NCI-H345 treated with DMSO at 0.1 percent for 48 hours (cell line): ENCODE measurements at regions not wholly inside any gene's neighbourhood (a gene's known extent, or its start where the extent isn't known, plus 50 kb on each side); places are given as distances from the start of the nearest gene placed in this dataset.

Experiments
- DNase-seq: peaks from one replicate; lab custom pipeline; 2025; ENCODE audit not compliant: unreplicated experiment; lab: John Stamatoyannopoulos, UW

DNA sequence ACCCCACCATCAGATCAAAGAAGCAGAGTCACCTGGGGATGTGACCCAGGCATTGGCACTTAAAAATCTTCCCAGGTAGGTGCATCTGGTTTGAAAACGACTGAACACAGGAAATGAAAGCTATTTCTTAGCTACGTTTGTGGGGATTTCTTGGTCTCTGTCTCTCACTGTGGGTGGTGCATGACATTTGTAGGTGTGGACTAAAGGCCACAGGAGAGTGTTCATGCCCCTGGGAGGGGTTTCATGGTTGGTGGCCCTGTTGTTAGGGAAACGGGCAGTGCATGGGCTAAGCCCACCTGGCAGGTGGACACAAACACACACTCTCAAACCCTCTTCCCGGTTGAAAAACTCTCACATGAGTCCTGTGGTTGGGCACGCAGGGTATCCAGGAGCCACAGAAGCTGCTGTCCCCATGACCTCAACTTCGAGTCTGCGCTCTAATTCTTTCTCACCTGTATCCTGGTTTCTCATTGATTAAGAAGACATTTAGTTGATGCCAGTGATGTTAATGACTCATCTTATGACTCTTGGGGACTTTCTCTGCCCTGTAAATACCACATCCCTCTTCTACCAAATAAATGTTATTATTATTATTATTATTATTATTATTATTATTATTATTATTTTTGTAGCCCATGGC, 119.4 kb downstream of the MRPS6 start:
- no peak for DNase-seq

DNA sequence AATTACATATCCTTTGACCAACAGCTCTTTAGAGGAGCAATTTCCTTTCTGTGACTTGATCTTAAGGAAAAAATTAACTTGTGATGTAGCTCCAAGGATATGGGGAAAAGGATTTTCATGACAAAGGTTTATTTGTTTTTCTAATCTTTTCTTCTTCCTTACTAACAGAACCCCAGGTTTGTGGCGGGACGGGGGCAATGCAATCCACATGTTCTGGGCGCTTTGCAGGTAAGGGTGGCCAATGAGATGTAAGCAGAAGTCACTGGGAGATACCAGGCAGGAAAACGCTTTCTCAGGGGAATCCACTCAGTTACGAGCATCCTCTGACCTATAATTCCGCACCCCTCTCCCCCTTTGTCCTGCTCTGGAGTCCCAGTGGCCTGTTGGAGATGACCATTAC, 122.0 kb downstream of the MRPS6 start:
- no peak for DNase-seq

DNA sequence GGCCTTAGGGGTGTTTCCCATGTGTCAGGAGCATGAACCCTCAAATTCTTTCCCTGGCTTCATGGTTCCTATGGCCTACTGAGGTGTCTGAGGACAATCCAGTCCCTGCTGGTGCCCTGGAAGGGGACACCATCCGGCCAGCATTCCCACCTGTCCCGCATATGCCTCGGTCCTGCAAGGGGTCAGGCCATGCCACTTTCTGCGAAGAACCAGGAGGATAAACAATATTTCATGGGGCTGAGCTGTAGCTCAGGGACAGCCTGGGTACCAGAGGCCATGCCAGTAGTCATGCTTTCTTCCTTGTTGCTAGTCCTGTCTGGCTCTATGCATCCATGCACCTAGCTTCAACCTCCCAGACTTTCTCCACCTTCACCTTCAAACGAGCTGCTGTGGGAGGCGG, 123.6 kb downstream of the MRPS6 start:
- no peak for DNase-seq

DNA sequence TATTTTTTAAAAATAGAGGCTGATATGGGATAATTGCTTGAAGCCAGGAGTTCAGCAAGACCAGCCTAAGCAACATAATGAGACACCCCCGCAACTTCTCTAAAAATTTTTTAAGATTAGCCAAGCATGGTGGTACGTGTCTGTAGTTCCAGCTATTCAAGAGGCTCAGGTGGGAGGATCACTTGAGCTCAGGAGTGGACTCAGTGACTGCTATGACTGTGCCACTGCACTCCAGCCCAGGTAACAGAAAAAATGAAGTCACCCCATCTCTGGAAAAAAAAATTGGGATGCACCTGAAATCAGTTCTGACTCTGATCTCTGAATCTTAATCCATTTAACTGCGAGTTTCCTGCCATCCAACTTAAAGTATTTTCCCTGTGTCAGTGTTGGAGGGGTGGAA, 124.2 kb downstream of the MRPS6 start:
- DNase-seq = no peak

DNA sequence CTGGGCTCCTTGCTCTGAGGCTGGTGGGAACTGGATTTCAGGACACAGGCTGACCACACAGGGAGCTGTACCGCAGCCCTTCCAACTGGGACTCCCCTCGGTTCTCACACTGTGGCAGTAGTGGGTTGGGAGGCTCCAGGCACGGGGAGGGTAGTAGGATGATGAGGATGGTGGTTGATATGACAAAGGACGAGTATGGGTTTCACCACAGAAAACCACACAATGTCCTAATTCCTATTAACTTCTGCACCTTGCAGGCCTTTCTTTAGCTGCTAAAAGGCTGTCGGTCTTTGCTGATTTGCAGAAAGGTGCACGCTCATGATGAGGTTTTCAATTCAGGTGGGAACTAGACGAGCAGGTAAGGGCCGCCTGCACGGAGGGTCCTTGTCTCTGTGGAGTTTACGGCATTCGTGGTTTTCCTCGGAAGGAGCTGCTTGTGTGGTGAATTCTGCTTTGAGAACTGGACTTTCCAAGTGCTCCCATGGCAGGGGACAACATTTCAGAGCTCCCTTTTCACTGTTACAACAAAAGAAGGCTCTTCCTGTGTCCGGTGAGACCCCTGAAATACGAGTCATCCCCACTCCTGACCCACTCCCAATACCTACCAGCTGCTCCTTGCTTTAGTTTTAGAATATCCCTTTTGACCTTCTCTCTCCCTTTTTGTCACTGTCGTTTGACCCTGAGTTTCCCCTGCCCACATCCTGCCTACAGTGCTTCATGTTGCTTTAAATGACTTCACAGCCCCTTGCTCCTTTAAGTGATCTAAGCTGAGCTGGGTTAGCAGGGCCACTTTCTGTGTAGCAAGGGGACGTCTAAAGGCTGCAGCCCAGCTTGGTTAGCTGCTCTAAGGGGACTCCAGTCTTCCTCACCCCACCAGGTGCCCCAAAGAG, 125.1 kb downstream of the MRPS6 start:
- no peak for DNase-seq

DNA sequence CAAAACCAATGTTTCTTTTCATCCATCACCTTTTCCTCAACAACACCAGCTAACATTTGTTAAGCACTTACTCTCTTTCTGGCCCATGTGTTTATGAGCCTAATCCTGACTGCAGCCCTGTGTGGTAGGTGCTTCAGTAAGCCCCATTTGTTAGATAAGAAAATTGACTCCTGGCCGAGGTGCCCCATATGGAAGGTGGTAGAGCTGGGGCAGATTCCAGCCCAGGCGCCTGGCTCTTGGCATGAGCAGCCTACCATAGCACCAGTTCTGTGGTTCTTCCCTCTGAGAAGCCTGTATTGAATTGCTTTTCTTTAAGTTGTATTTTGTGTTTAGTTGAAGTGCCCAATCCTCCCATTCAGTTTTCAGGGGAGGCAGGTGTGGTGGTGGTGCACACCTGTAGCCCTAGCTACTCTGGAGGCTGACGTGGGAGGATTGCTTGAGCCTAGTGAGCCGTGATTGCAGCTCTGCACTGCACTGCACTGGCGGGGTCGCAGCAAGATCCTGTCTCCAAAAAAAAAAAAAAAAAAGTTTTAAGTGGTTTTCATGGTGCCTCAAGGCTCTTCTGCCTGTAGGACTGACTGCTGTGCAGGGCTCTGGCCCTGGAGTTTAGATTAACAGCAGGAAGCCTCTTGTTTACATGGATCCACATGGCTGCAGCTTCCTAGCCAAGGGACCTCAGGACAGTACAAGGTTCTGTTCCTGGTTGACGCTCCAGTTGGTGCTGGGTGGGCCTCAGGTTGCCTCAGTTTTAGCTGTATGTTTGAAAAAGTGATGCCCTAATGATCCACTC, 125.9 kb downstream of the MRPS6 start:
- DNase-seq = no peak

DNA sequence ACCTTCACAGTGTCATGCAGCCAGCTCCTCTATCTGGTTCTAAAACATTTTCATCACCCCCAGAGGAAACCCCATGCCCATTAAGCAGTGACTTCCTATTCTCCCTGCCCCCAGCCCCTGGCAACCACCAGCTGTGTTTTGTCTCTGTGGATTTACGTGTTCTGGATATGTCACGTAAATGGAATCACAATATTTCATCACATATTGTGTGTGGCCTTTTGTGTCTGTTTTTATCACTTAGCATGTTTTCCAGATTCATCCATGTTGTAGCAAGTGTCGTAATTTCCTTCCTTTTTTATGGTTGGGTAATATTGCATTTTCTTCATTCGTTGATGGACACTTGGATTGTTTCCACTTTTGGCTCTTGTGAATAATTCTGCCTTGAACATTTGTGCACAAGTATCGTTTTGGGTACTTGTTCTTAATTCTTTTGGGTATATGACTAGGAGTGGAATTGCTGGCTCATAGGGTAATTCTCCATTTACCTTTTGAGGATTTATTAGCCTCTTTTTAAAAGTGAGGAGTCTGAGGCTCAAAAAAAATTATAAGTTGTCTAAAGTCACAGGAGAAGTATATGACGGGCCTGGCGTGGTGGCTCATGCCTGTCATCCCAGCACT, 127.0 kb downstream of the MRPS6 start:
- no peak for DNase-seq

DNA sequence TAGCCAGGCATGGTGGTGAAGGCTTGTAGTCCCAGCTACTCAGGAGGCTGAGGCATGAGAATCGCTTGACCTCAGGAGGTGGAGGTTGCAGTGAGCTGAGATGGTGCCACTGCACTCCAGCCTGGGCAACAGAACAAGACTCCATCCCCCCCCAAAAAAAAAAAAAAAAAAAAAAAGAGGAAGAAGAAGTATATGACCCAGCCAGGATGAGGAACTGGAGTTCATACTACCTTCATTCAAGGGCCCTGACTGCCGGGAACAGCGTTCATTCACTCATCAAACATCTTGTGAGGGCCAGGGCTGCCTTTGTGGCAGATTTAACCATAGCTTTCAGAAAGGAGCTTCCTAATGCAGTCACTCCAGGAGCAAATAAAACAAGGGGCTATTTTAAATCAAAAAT, 127.6 kb downstream of the MRPS6 start:
- DNase-seq = no peak

DNA sequence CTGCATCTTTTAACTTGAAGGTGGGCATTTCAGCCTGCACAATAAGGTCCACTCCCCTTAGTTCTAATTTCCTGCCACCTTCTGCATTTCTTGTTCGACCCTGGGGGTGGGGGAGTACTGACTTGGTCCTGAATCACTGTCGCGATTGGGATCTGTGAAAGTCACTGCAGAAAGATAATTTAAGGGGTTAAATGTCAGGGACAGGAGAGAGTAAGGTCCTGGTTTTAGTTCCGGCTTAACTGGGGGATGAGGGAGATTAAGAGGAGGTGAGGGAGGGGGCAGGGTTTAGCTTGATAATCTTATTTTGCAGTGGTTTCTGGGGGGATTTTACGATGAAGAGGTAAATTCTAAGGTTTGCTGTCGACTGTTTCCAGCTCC, 128.1 kb downstream of the MRPS6 start:
- no peak for DNase-seq

DNA sequence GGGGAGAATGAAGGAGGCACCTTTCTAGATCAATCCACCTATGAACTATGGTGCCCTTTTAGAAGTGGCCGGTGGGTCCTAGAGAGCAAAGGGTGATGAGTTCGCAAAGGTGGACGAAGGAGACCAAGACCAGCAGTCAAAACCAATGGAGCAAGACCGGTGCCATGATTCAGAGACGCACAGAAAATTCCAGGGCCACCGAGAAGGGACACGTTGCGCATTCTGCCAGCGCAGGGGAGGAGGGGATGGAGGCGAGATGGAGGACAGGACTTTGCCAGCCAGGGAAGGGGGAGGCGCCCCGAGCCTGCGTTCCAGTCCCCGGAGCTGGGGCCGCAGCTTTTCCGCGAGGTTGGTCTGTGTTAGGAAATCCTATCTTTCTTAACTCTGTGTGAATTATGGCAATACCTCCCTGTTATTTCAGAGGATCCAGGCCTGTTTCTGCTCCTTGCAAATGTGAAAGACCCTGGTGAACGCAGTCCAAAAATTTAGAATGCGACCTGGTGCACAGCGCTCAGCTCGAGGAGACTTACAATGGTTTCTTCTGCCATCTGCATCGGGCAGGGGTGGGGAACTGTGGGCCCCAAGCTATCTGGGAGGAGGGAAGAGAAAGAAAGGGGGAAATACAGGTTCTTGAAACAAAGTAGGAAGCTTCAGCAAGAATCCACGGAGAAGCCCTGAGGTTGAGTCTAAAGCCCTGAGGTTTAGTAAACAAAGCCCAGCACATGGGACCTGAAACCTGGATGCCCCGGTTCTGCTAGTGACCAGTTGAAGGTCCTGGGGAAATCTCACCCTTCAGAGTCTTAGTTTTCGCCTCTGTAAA, 129.4 kb downstream of the MRPS6 start:
- no peak for DNase-seq

DNA sequence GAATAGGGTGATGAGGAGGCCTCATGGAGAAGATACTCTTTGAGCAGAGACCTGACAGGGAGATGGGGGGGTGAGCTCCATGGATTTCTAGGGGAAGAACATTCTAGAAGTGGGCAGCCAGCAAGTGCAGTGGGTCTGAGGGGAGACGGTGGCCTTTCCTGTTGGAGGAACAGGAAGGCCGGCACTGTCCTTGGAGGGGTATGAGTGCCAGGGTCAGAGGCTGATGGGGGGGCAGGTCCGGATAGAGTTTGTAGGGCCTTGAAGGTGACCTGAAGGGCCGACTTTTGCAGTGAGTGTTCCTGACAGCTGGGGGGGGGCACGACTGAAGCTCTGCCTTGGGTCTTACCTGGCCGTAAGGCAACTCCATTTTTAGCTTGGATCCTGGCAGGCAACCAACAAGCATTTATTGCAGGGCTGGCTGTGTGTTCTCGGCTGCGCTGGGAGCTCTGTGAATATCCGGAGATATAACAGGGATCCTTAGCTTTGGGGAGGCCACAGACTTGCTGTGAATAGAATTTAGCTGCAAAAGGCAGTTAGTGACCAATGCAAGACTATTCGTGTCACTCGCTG, 130.6 kb downstream of the MRPS6 start:
- DNase-seq = peak; percentile 54

DNA sequence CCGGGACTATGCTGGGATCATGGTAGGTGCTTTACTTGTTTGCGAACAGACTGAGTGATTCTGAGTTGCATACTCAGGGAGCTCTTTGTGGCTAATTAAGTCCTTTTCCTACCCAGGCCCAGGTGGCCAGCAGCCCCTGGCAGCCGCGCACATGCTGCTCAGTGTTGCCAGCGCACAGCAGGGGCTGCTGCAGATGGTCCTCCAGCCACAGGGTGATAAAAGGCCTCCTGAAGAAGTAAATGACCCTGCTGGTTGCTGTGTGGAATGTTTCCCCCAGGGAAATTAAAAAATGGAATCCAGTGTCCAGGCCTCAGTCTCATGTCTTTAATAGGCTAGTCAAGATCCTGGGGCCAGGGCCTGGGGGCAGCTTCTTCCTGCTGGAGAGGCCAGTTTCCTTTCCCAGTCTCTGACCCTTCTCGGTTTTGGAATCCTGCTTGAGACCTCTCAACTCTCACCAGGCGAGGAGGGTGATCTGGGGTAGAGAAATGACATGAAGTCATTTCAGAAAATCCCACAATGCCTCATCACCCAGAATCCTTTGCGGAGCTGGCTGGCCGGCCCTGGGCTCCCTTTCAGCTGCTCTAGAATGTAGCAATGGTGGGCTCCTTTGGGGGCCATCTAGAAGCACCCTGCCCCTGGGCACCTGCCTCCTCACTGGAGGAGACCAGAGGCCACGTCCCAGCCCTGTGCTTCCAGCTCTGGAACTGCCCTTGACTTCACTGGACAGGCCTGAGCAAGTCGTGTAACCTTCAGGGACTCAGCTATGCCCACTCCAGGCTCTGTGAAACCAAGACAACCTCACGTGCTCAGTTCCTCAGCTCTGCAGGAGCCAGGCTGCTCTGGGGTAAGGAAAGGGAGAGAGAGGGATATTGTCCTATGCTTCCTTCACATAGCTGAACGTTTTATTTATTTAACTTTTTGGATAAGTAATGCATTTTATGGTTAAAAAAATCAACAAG, 131.4 kb downstream of the MRPS6 start:
- peak; percentile 56 for DNase-seq

DNA sequence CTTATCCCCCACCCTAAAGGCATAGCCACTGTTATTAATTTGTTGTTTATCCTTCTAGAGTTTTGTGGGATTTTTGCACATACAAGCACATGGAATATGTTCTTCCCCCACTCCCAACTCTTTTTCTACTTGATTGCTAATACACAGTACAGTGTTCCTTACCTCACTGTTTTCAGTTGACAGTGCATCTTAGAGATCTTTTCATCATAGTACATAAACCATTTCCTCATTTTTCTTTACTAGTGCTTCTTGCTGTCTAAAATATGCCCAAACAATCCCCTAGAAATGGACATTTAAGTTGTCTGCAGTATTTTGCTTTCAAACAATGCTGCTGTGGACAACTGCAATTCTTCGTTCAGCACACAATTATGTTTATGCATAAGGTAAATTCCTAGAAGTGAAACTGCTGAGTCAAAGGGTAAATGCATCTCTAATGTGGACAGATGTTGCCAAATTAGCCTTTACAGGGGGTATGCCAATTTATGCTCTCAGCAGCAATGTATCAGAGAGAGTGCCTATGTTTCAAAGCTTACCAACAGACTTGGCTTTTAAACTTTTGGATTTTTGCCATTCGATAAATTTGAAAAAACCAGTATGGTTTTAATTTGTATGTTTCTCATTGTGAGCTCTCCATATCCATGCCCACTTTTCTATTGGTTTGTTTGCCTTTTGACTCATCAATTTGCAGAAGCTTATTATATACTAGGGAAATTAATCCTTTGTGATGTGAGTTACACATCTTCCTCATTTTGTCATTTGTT, 132.6 kb downstream of the MRPS6 start:
- DNase-seq = no peak

DNA sequence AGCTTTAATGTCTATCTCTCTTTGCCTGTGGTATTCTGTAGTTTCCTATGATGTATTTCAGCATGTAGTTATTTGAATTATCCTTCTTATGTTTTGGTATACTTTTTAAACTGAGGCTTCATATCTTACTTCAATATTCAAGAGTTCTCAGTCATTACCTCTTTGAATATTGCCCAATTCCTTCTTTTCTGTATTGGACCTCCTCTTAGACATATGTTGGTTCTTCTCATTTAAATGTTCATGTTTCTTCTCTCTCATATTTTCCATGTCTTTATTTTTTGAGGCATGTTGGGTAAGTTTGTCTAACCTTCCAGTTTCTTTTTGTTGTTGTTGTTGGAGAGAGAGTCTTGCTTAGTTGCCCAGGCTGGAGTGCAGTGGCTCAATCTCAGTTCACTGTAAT, 140.6 kb downstream of the MRPS6 start:
- DNase-seq = no peak

DNA sequence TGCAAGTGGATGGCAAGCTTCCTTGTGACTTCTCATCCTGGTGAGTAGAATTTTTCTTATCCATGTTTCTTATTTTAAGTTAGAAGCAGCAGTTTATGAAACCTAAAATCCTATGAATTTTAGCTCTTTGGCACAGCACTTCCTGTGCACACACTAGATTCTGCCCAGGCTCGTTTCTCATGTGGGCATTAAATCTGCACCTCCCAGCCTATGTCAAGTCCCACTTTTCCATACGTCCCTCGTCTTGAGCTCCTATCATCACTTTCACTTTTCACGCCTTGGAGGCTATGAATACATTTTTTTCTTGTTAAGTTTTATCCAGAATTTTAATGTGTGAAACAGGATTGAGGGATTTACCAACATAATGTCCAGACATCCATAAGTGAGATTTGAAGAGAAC, 142.1 kb downstream of the MRPS6 start:
- no peak for DNase-seq

DNA sequence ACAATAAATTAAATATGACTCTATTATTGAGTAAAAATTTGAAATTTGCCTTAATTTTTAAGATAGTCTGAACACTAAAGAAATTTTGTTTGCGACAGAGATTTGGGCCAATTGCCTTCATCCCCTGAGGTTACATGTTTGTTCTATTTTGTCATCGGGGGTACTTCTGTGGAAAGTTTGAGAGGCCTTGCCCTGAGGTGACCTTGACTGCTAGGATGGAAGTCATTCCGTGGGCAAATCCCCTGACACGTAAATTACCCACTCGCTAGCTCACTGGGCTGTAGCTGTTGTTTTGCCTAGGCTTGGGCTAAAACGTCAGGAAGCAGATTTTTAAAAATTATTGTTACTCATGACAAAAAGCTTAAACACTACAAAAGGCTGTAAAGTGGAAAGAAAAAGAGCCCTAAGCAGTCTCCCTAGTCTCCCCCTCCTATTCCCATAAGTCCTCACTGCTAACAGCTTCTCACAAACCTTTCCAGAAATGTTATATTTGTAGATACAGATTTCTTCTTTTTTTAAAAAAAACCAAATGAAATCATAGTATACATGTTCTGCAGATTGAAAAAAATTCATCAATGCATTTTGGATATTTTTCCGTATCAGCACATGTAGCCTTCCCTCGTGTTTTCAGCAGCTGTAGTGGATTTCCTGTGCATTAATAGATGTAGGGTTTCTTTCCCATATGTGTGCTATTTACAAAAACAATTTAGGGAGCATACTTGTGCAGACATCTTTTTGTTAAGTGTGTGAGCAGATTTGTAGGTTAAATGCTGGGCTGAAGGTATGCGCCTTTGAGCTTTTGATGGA, 142.7 kb downstream of the MRPS6 start:
- no peak for DNase-seq

DNA sequence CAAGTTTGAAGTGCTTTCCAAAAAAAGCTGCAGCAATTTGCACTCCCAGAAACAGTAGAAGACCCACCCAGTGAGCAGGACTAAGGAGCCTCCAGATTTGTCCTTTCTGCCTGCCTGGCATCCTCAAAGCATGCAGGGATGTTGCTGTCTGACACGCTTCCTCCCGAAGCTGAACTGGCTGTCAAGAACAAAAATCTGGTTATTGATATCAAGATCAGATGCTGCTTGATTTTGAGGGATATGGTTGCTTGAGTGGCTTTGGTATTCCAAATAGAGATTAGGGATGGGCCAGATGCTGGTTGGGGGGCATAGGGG, 143.3 kb downstream of the MRPS6 start:
- no peak for DNase-seq

DNA sequence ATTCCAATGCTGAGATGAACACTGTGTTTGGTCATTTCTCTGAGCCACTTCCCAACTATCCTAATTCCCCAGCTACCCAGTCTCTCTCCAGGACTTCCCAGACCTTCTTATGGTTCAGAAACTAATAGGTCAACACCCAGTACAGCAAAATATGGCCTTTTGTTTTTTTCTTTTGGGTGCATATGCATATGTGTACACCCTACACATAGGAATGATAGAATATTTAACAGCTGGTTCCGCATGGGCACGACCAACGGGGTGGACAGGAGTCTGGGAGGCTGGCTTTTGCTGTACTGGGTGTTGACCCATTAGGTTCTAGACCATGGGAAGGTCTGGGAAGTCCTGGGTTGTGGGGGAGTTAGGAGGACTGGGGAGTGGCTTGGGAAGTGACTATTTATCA, 143.9 kb downstream of the MRPS6 start:
- DNase-seq = no peak
